ENCODE measurements at regions not wholly inside any gene's neighbourhood (a gene's known extent, or its start where the extent isn't known, plus 50 kb on each side); places are given as distances from the start of the nearest gene placed in this dataset.

GRCh38 chr11:70486731-70487130 is 88.4 kb downstream of the CTTN start:
- DNase-seq: no peak

- DNase-seq: no peak
Measured at GRCh38 chr11:70487160-70487559, 88.8 kb downstream of the CTTN start.

GRCh38 chr11:70487756-70488155 is 89.4 kb downstream of the CTTN start:
- DNase-seq: no peak

- DNase-seq: no peak
Measured at GRCh38 chr11:70488171-70488703, 89.9 kb downstream of the CTTN start.

GRCh38 chr11:70489276-70489675 is 90.9 kb downstream of the CTTN start:
- no peak for DNase-seq

GRCh38 chr11:70490208-70490607 is 91.9 kb downstream of the CTTN start:
- no peak for DNase-seq

GRCh38 chr11:70490723-70491558 is 92.6 kb downstream of the CTTN start:
- no peak for DNase-seq

GRCh38 chr11:70491696-70492472 is 93.6 kb downstream of the CTTN start:
- DNase-seq: no peak

- DNase-seq: no peak
Measured at GRCh38 chr11:70493089-70493474, 94.8 kb downstream of the CTTN start.

GRCh38 chr11:70493891-70494290 is 95.6 kb downstream of the CTTN start:
- no peak for DNase-seq

GRCh38 chr11:70494559-70495350 is 96.4 kb downstream of the CTTN start:
- DNase-seq: no peak

- DNase-seq: no peak
Measured at GRCh38 chr11:70495351-70496310, 97.3 kb downstream of the CTTN start.

GRCh38 chr11:70496591-70497535 is 98.5 kb downstream of the CTTN start:
- no peak for DNase-seq

- no peak for DNase-seq
Measured at GRCh38 chr11:70497536-70498075, 99.3 kb downstream of the CTTN start.

- no peak for DNase-seq
Measured at GRCh38 chr11:70498171-70498571, 99.8 kb downstream of the CTTN start.

GRCh38 chr11:70498976-70499801 is 100.9 kb downstream of the CTTN start:
- no peak for DNase-seq

GRCh38 chr11:70500076-70500847 is 101.9 kb downstream of the CTTN start:
- DNase-seq: no peak

- no peak for DNase-seq
Measured at GRCh38 chr11:70501051-70501901, 102.9 kb downstream of the CTTN start.

Data from activated CD4-positive, alpha-beta T cell treated with anti-CD3 and anti-CD28 coated beads, Interleukin-2, amount 50 U/mL, for 16 hours (primary cell).